HCEC 1CT (cell line): ENCODE measurements at regions not wholly inside any gene's neighbourhood (a gene's known extent, or its start where the extent isn't known, plus 50 kb on each side); places are given as distances from the start of the nearest gene placed in this dataset.
"Not testable (repeated sequence)": the region's sequence is repeated elsewhere in the genome, so short reads cannot be mapped to it uniquely, and the experiment has no call there.

Experiments
- DNase-seq: peaks from one replicate; pipeline ENCODE4 v3.0.0-alpha.2; 2017

GRCh38 chr4:101669832-101670188 is 120.7 kb upstream of the BANK1 start:
- DNase-seq: no peak

GRCh38 chr4:101669138-101669831 is 121.2 kb upstream of the BANK1 start:
- DNase-seq: peak; percentile 2

GRCh38 chr4:101667348-101667747 is 123.2 kb upstream of the BANK1 start:
- no peak for DNase-seq

- DNase-seq: no peak
These were observed 129.9 kb upstream of the BANK1 start for GRCh38 chr4:101660607-101661006.

GRCh38 chr4:101655857-101656256 is 134.7 kb upstream of the BANK1 start:
- DNase-seq: no peak

GRCh38 chr4:101655005-101655404 is 135.5 kb upstream of the BANK1 start:
- no peak for DNase-seq

- DNase-seq: peak; percentile 0
These were observed 138.8 kb upstream of the BANK1 start for GRCh38 chr4:101651778-101652177.

- no peak for DNase-seq
These were observed 140.6 kb upstream of the BANK1 start for GRCh38 chr4:101649790-101650515.

- no peak for DNase-seq
These were observed 142.9 kb upstream of the BANK1 start for GRCh38 chr4:101647710-101648034.

GRCh38 chr4:101644516-101644915 is 146.0 kb upstream of the BANK1 start:
- no peak for DNase-seq

- peak; percentile 4 for DNase-seq
These were observed 147.2 kb upstream of the BANK1 start for GRCh38 chr4:101643186-101643837.

GRCh38 chr4:101632766-101633165 is 157.8 kb upstream of the BANK1 start:
- DNase-seq: not testable (repeated sequence)

GRCh38 chr4:101630319-101630986 is 160.1 kb upstream of the BANK1 start:
- no peak for DNase-seq

- peak; percentile 13 for DNase-seq
These were observed 169.4 kb upstream of the BANK1 start for GRCh38 chr4:101621120-101621519.

- DNase-seq: no peak
These were observed 174.9 kb upstream of the BANK1 start for GRCh38 chr4:101615652-101616051.

GRCh38 chr4:101606989-101607388 is 183.5 kb upstream of the BANK1 start:
- DNase-seq: not testable (repeated sequence)

- peak; percentile 3 for DNase-seq
These were observed 185.6 kb upstream of the BANK1 start for GRCh38 chr4:101604976-101605375.

GRCh38 chr4:101600287-101600686 is 190.2 kb upstream of the BANK1 start:
- peak; percentile 9 for DNase-seq

- peak; percentile 75 for DNase-seq
These were observed 190.9 kb upstream of the BANK1 start for GRCh38 chr4:101599620-101600019.

- no peak for DNase-seq
These were observed 193.6 kb upstream of the BANK1 start for GRCh38 chr4:101596781-101597552.

- DNase-seq: no peak
These were observed 195.9 kb upstream of the BANK1 start for GRCh38 chr4:101594588-101594987.

- DNase-seq: no peak
These were observed 196.9 kb upstream of the BANK1 start for GRCh38 chr4:101593666-101594065.

GRCh38 chr4:101584306-101584705 is 206.2 kb upstream of the BANK1 start:
- no peak for DNase-seq
